Sigmoid colon (tissue), 6 donors: ENCODE measurements at regions not wholly inside any gene's neighbourhood (a gene's known extent, or its start where the extent isn't known, plus 50 kb on each side); places are given as distances from the start of the nearest gene placed in this dataset.

Experiments used
- DNase-seq: peaks from one replicate; pipeline ENCODE4 v3.0.0-alpha.2; 2019
- H3K27ac ChIP-seq, 4 donors: fragments of 200-600 bp; sonication (generic); one replicate each; pipeline ENCODE4 v1.5.1; 2016 to 2019; ENCODE audit warnings: mild to moderate bottlenecking in 1 of 4
- H3K27me3 ChIP-seq, 3 donors: fragments of 200-600 bp; sonication (generic); one replicate each; pipeline ENCODE4 v1.5.1; 2019; ENCODE audit warnings: mild to moderate bottlenecking in 1 of 3
- H3K36me3 ChIP-seq, 4 donors: fragments of 200-600 bp; sonication (generic); one replicate each; pipeline ENCODE4 v1.5.1; 2016 to 2019
- H3K4me1 ChIP-seq, 4 donors: fragments of 200-600 bp; sonication (generic); one replicate each; pipeline ENCODE4 v1.5.1; 2017 to 2019
- H3K4me3 ChIP-seq, 4 donors: fragments of 200-600 bp; sonication (generic); one replicate each; pipeline ENCODE4 v1.5.1; 2017 to 2019; ENCODE audit warnings: mild to moderate bottlenecking in 2 of 4, moderate library complexity in 1 of 4
- H3K9me3 ChIP-seq, 4 donors: fragments of 200-600 bp in 3 of 4; sonication (generic) in 3 of 4; one replicate each; pipeline versions ENCODE4 v1.5.1 to v1.6.1; 2013 to 2019
- EP300 ChIP-seq, 4 donors: sonication (generic); formaldehyde crosslinking; IDR thresholded peaks; one replicate each; pipeline ENCODE4 v1.6.1; 2017; ENCODE audit warnings: antibody characterized with exemption in 4 of 4
- POLR2A ChIP-seq, 2 donors: fragments of 450-650 bp; IDR thresholded peaks; one replicate each; pipeline ENCODE4 v1.6.1; 2016; ENCODE audit warnings: antibody characterized with exemption in 2 of 2, mild to moderate bottlenecking in 2 of 2, moderate library complexity in 2 of 2
- POLR2AphosphoS5 ChIP-seq, 4 donors: sonication (generic); formaldehyde crosslinking; IDR thresholded peaks; one replicate each; pipeline ENCODE4 v1.6.1; 2017; ENCODE audit warnings: antibody characterized with exemption in 4 of 4
- WGBS, 2 donors: extraction: QIAGEN DNeasy Blood & Tissue Kit; methylation state at CpG; one replicate each; pipeline ENCODE4 v1.1.7; 2013; 5-methylcytosine and 5-hydroxymethylcytosine counted together
- intact Hi-C: fragments of 100-400 bp; cut with DNase I; formaldehyde crosslinking; loops from one replicate; pipeline ENCODE4 v1.15.1; 2023
- TF ChIP-seq, protein P1 (sequence below), 4 experiments: fragments of 450-650 bp in 3 of 4; fragments of 200-600 bp in 1 of 4; IDR thresholded peaks; one replicate each; pipeline ENCODE4 v1.5.1; 2016 to 2019; ENCODE audit warnings: antibody characterized with exemption in 4 of 4, mild to moderate bottlenecking in 3 of 4, moderate library complexity in 2 of 4
- donor health status: healthy with polysubstance abuse.
- donor health status: healthy.

- no peaks in the 10 kb centered on the region for H3K36me3 ChIP-seq
- no peak for DNase-seq
- peaks cover 0 to 20% (median 14%) of the 10 kb centered on the region in 4 donors for H3K4me1 ChIP-seq
These were observed 230.6 kb upstream of the CPEB2 start for GRCh38 chr4:14771504-14772175.

DNA sequence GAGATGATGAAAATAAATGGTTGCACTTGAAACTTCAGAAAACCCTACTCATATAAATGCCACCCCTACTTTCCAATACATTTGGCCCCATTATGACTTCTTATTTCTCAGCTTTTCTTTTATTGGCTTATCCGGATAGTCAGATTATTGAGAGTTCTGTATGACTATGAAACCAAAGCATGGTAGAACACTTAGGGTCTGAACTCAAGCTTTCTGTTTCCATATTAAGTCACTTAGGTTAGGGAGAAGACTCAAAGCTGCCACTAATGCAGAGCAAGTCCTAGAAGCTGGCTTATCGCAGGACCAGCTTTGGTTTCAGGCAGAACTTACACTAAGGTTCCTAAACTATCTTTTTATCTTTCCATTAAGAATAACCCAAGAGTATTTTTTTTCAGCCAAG, 229.9 kb upstream of the CPEB2 start:
- TF ChIP-seq, protein P1, sequence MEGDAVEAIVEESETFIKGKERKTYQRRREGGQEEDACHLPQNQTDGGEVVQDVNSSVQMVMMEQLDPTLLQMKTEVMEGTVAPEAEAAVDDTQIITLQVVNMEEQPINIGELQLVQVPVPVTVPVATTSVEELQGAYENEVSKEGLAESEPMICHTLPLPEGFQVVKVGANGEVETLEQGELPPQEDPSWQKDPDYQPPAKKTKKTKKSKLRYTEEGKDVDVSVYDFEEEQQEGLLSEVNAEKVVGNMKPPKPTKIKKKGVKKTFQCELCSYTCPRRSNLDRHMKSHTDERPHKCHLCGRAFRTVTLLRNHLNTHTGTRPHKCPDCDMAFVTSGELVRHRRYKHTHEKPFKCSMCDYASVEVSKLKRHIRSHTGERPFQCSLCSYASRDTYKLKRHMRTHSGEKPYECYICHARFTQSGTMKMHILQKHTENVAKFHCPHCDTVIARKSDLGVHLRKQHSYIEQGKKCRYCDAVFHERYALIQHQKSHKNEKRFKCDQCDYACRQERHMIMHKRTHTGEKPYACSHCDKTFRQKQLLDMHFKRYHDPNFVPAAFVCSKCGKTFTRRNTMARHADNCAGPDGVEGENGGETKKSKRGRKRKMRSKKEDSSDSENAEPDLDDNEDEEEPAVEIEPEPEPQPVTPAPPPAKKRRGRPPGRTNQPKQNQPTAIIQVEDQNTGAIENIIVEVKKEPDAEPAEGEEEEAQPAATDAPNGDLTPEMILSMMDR (IDR thresholded peaks at IDR 0.05) = no peak
- no peak for TF ChIP-seq EP300 (IDR thresholded peaks at IDR 0.05)
- TF ChIP-seq POLR2AphosphoS5 (IDR thresholded peaks at IDR 0.05) = no peak
- no peak for TF ChIP-seq POLR2A (IDR thresholded peaks at IDR 0.05)
- no peak for DNase-seq
- no peak overlapping the region for H3K4me3 ChIP-seq
- peaks cover 0 to 20% (median 14%) of the 10 kb centered on the region in 4 donors for H3K4me1 ChIP-seq
- WGBS, 2 donors = 90 to 91% methylated on average over 2 of the region's 2 CpGs
- intact Hi-C loops = loop anchor here (5.0 kb wide), 1 partner anchor 60 kb away; no protein-coding TSS in a partner anchor
- no peaks in the 10 kb centered on the region for H3K36me3 ChIP-seq
- H3K9me3 ChIP-seq = peaks cover 0 to 3% (median 0%) of the 10 kb centered on the region in 4 donors
- H3K27me3 ChIP-seq = no peaks in the 10 kb centered on the region
- H3K27ac ChIP-seq = no peak overlapping the region

More at GRCh38 chr4:14771504-14772175, 230.6 kb upstream of the CPEB2 start:
- Histone ChIP-seq H3K27me3 (no peaks in the 10 kb centered on the region), H3K9me3 (peaks cover 0 to 3% (median 0%) of the 10 kb centered on the region in 4 donors), H3K27ac (no peak overlapping the region), H3K4me3 (no peak overlapping the region)
- intact Hi-C loops = loop anchor here (5.0 kb wide), 1 partner anchor 61 kb away; no protein-coding TSS in a partner anchor
- TF ChIP-seq POLR2AphosphoS5 (IDR thresholded peaks at IDR 0.05) (no peak), POLR2A (IDR thresholded peaks at IDR 0.05) (no peak), EP300 (IDR thresholded peaks at IDR 0.05) (no peak)
- TF ChIP-seq, protein P1 (IDR thresholded peaks at IDR 0.05) = no peak
- WGBS, 2 donors = 83 to 89% methylated on average over 2 of the region's 2 CpGs

DNA sequence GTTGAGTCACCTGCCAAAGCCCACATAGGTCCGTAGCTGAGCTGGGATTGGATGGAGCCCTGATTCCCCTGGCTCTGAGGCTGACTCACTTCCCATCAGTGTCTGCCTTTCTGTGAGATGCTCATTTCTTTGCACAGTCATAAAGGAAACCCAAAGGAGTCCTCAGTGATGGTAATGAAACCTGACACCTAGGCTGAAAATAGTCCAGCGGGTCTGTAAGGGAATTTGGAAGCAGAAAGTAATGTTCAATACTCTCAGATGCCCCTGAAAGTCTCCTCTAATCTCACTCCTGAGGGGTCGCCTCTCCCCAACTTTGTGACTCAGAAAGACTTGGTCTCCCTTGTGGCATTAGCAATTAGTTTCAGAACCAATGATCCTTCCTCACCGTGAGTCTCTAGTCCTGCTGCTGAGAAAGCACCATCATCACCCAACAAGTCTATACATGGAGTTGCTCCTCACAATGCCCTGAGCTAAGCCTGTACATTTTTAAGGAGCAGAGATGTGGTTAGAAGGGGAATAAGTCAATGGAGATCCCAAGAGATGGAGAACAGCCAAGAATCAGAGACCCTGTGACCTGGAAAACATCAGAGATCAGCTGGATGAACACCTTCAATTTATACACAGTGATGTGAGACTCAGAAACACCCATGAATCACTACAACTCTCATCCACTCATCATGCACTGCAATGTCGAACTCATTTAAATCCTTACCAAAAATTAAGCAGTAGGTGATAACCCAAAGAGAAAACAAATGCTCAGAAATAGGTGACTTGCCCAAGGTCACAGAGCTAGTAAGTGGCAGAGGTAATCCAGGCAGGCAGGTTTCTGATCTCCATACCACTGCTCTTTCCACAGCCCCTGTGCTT, 219.0 kb upstream of the CPEB2 start:
- no peak for DNase-seq
- no peak overlapping the region for H3K27ac ChIP-seq
- intact Hi-C loops = no loop called here
- 53 to 75% methylated on average over 5 of the region's 5 CpGs for WGBS, 2 donors
- no peak for TF ChIP-seq POLR2A (IDR thresholded peaks at IDR 0.05)
- TF ChIP-seq, protein P1 (IDR thresholded peaks at IDR 0.05) = no peak
- TF ChIP-seq EP300 (IDR thresholded peaks at IDR 0.05) = no peak
- TF ChIP-seq POLR2AphosphoS5 (IDR thresholded peaks at IDR 0.05) = no peak
- no peaks in the 10 kb centered on the region for H3K4me1 ChIP-seq
- H3K9me3 ChIP-seq = no peaks in the 10 kb centered on the region
- no peaks in the 10 kb centered on the region for H3K27me3 ChIP-seq
- no peaks in the 10 kb centered on the region for H3K36me3 ChIP-seq
- no peak overlapping the region for H3K4me3 ChIP-seq

DNA sequence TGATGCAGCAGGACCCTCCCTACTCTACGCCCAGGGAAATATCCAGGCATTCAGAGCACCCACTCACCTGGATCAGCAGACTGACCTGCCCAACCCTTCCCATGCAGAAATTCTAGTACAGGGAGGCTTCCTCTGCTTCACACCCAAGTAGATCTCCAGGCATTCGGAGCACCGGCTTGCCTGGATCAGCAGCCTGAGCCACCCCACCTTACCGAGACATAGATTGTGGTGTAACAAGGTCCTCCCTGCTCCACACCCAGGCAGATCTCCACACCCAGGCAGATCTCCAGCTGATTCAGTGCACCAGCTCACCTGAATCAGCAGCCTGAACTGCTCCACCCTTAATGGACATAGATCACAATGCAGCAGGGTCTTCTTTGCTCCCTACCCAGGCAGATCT, 215.1 kb upstream of the CPEB2 start:
- no peak overlapping the region for H3K27ac ChIP-seq
- H3K4me3 ChIP-seq = no peak overlapping the region
- no peaks in the 10 kb centered on the region for H3K36me3 ChIP-seq
- no peaks in the 10 kb centered on the region for H3K4me1 ChIP-seq
- no peaks in the 10 kb centered on the region for H3K9me3 ChIP-seq
- TF ChIP-seq POLR2AphosphoS5 (IDR thresholded peaks at IDR 0.05) = no peak
- TF ChIP-seq EP300 (IDR thresholded peaks at IDR 0.05) = no peak
- TF ChIP-seq, protein P1 (IDR thresholded peaks at IDR 0.05) = no peak
- no peak for TF ChIP-seq POLR2A (IDR thresholded peaks at IDR 0.05)
- no peaks in the 10 kb centered on the region for H3K27me3 ChIP-seq
- no peak for DNase-seq
- intact Hi-C loops = no loop called here
- WGBS, 2 donors = 73% methylated on average over 4 of the region's 4 CpGs
